Fibroblast of gingiva (primary cell): ENCODE measurements at regions not wholly inside any gene's neighbourhood (a gene's known extent, or its start where the extent isn't known, plus 50 kb on each side); places are given as distances from the start of the nearest gene placed in this dataset.
"Not testable (repeated sequence)": the region's sequence is repeated elsewhere in the genome, so short reads cannot be mapped to it uniquely, and the experiment has no call there.

ENCODE experiments used
- DNase-seq: peaks from one replicate; pipeline ENCODE4 v3.0.0-alpha.2; 2011; ENCODE audit warnings: low read depth

DNA sequence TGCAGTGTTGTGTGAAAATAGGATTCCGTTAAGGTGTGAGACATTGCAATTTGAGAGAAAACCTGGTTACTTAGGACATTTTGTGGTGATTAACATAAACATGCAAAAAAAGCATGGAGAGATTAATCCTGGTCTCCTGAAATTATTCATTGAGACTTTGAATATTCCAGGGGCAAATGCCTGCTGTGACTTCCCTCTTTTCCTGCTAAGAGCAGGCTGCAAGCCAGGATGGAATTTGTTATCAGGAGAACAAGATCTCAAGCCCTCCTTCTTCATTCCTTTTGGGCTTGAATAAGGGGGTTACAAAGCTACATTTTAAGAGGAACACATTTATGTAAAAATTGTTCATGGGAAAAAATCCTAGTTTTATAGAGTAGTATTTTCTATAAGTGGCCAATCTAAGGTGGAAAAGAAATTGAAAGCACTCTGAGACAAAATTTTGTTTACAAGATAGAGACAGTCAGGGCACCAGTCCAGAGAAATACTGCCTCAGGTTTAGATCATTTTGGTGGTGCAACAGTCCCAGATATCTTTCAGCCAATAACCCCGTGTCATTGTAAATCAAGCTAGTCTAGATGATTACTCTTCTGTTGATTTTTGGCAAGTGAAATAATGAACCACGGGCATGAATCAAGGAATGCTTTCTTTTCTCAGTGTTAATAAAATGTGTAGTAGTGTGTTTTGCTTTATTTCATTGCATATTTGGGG lies 1528.3 kb upstream of the AGA start:
- DNase-seq: no peak

DNA sequence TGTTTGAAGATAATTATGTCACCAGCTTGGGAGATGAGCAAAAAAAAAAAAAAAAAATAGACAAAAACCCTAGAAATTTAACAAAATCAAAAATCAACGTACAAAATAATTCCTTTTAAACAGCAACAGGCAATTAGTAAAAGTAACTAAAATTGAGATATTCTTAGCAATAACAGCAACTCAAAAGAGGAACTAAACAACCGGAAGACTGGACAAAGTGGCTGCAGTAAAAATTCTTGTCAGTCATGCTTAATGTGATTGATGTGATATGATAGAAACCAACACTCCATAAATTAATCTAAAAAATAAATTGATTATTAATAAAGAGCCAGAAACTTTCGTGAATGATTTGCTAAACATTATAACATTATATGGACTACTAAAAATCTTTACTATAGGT lies 1534.6 kb upstream of the AGA start:
- no peak for DNase-seq

DNA sequence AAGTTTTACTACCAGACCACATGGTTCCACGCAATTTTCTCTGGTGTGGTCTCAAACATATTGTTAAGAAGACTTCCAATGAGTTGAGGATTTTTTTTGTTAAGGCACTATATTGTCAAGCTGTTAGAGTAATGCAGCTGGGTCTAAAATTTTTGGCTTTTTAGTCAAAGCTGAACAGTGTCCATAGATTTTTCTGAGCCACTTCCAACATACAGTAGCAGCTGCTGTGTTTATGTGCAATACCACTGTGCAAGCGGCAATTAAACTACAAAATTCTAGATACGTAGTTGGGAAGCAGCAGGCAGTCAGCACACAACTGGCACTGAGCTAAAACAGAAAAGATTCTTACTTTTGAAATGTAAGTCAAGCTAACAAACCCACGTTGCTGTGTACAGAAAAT lies 1551.1 kb upstream of the AGA start:
- DNase-seq: no peak

DNA sequence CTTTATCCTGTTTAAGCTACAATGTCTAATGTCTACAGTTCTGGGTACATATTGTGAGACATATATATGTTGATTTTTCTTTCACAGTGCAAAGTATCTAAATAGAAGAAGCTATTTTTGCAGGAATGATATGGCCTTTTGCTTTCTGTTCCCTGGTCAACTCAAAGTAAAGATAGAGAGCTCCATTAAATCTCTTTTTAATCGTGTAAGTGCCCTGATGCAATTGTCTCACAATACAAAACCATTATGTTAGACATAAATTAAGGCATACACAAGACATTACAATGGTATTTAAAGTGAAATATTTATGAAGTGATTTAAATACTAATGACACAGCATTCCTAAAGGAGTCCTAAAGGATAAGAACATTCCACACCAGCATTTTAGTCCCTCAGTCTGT lies 1559.7 kb upstream of the AGA start:
- DNase-seq: no peak

DNA sequence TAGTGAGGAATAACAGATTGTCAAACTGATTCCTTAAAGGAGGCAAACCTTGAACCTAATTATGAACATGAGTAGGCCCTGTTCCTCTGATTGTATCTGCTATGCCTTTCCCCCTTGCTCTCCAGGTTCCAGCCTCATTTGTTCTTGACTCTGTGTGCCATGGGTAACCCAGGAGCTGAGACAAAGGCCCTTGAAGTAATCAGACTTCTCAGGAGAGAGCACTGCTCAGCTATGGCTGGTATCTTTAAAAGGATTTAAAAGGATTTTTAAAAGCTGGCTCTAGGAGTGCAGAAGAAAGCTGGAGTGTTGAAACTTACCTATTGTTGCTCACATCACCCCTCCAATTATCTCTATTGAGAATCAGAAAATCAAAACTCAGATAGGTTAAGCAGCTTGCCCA lies 1565.5 kb upstream of the AGA start:
- DNase-seq: no peak

DNA sequence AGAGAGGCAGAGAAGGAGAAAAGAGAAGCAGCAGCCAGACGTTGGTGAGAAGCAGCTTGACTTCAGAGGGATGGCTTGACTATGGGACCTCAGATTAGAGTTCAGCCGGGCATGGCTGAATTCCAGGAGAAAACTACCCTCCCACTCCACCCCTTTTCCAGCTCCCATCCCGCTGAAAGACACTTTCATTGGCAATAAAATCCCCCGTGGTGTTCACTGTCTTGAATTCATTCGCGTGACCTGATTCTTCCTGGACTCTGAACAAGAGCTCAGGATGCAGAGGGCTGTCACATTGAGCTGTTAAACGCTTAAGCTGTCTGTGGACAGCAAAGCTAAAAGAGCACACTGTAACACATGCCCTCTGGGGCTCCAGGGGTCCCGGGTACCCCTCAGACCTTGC lies 1575.3 kb upstream of the AGA start:
- DNase-seq: no peak

DNA sequence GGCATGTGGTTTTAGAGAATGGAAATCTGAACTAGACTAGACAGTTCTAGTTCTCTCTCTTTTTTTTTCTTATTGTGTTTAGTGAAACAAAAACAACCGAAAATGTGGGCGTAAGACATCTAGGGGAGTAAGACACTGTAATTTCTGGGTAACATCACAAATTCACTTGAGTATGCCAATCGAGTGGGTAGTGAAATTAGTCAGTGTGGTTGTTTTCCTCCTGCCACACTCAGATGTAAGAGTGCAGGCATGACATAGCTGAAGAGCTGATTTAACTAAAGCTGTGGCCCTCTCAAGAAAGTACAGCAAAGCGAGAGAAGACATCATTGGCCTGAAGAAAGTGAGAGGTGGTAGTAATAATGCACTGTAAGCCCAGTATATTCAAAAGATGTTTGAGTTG lies 1585.3 kb upstream of the AGA start:
- no peak for DNase-seq

DNA sequence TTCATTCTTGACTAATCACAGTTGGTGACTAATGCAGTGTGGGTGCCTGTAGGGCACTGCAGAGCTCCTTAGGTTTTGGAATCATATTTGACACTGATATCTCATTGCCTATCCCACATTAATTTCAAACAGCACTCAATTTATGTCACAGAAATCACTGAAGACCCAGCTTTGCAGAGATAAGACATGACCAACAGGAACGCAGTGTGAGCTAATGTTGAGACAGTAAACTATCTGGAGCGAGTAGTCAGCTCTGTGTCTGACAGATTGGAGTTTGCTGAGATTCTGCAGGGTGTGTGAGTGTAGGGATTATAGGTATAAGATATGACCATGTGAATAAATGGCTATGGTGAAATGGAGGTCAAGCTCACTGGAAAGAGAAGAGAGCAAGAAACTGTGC lies 1586.1 kb upstream of the AGA start:
- no peak for DNase-seq

DNA sequence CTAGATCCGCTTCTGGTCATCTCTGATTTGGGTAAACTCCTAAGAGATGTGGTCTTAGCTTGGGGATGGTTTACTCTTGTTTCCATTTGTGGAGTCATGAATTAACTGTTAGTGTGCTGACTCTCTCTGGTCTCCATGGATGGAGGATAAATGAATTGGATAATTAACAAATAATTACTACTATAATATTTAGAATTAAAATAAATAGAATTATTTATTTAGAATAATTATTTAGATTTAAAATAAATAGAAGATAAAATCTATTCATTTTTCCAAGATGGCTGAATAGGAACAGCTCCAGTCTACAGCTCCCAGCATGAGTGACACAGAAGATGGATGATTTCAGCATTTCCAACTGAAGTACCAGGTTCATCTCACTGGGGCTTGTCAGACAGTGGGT lies 1587.4 kb upstream of the AGA start:
- no peak for DNase-seq

DNA sequence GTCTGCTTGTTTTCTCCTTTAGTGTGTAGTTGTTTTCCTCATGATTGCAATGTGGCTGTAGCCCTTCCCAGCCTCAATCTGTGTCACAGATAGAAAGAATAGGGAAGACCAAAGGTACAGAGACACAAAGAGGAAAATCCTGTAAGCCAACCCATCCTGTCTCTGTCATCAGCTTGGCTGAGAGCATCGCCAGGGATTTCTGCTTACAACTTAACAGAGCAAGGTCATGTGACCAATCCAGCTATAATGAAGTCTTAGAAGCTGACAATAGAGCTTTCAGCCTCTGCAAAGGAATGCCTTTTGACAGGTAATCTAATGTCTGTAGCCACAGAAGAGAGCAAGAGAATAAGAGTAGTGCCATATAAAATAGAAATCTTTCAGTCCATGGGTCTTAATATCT lies 1598.0 kb upstream of the AGA start:
- DNase-seq: no peak

DNA sequence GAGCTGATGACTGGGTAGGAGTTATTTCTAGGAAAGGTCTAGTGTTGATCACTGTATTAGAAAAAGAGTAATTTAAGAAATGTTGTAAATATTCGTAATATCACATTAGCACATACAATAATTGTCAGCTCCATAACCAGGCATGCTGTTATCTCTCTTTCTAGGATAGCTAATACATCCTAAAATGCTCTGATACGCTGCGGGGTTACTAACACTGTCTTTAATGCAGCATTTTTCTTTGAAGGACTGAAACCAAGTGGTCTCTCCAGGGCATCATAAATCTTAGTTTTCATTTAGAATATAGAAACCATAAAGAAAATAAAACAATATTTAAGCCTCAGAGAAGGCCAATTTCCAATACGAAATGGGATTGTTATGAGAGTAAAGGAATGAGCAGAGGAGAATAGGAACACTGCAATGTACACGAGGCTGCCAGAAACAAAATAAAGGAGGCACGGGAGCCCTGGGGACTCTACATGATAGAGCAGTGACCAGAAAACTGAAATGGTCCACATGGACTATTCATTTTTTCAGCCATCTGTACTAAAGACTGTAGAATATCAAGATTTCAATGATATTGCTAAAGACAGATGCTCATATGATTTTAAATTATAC lies 1606.7 kb upstream of the AGA start:
- no peak for DNase-seq

DNA sequence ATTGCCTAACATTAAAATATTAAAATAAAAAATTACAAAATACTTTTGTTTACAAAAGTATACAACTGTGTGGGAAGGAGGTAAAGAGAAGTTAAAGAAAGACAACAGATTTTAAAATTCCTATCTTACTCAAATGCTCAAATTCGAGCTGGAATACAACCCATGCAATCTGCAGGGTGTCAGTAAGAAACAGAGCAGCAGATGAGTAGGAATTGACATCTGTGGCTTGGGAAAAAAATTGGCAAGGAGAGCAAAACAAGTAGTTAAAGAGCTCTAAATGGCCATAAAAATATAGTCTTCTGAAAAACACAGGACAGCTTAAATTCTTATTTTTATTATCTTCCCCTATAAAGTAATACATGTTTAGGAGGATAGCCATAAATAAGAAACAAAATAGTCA lies 1609.0 kb upstream of the AGA start:
- DNase-seq: no peak

DNA sequence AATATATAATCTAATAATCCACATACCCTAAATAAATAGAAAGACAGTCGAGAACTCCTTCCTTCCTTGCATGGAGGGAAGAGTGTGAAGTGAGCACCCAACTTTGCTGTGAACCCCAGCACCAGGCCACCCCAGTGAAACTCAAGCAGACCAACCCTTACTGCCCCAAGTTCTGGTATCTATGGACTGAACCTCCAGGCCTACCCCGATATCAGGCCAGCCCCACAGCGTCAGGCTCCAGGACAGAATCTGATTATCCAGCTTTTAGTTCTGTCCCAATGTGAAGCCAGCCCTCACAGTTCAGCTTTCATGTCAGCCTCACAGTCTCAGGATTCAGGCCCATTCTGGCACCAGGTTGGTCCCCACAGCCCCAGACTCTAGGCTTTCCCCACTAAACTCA lies 1617.2 kb upstream of the AGA start:
- no peak for DNase-seq

DNA sequence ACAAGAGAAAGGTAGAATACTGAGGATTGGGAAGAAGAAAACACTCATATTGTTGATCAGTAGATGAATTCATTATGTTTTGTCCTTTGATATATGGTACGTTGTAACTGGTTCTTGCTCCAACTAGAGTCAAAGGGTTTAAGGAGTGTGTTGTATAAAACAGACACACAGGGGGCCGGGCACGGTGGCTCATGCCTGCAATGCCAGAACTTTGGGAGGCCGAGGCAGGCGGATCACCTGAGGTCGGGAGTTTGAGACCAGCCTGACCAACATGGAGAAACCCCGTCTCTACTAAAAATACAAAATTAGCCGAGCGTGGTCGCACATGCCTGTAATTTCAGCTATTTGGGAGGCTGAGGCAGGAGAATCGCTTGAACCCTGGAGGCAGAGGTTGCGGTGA lies 1624.0 kb upstream of the AGA start:
- not testable (repeated sequence) for DNase-seq

DNA sequence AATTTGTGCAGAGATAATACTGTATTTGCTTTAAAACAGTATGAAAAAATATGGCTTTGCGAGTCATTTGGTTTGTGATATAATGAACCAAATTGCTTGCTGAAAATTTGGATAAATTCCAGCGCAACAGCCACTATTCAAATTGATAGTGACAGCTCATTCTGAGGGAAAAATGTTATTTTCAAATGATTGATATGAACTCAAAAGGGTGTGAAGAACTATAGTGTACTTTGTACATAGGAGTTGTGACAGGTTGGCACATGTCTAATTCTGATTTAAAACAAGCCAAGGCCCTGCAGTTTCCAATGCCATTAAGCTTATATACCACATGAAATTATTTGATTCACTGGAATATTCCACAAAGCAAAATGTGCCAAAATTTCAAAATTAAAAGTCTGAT lies 1628.9 kb upstream of the AGA start:
- DNase-seq: no peak

DNA sequence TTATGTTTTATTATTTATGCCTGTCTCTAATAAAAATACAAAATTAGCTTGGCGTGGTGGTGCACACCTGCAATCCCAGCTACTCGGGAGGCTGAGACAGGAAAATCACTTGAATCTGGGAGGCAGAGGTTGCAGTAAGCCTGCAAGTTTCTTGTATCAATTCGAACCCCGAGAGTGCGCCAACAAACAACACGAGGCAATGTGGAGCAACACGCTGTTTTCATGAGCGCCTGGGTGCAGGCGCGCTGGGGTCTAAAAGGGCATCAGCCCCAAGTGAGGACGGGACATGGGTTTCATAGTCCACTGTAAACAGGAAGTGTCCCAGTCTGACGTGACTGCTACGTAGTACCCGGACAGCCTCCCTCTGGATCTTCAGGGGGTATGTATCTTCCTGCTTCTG lies 1634.6 kb upstream of the AGA start:
- no peak for DNase-seq

DNA sequence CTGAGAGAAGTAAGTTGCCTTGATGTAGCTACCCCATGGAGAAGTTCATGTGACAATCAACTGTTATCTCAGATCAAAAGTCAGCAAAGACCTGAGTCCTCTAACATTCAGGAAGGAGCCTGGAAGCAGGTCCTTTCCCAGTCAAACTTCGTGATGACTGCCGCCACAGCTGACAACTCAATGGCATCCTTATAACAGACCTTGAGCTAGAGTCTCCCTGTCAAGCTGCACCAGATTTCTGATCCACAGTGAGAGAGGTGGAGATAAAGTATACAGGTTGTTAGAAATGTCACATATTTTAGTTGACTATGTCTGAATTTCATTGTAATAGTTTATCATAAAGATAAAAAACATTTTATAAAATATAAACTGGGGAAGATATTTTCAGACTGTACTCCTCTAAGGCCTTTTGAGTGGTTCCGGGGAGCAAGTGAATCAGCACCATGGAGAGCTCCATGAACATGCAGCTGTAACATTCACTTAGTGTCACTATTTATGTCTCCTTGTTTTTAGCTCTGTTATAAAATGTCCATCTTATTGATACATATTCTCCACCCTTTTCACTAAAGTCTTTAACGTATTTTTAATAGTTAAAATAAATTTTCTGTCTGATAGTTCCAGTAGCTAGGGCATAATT lies 1653.5 kb upstream of the AGA start:
- no peak for DNase-seq

DNA sequence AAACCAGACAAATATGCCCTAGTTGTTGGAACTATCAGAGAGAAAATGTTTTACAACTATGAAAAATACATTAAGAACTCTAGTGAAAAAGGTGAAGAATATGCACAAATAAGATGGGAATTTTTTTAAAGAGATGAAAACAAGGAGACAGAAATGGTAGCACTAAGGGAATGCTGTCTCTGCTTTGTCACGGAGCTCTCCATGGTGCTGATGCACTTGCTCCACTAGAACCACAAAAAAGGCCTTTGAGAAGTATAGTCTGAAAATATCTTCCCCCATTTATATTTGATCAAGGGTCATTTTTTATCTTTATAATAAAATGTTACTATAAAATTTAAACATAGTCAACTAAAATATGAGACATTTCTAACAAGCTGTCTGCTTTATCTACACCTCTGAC lies 1655.5 kb upstream of the AGA start:
- DNase-seq: no peak

DNA sequence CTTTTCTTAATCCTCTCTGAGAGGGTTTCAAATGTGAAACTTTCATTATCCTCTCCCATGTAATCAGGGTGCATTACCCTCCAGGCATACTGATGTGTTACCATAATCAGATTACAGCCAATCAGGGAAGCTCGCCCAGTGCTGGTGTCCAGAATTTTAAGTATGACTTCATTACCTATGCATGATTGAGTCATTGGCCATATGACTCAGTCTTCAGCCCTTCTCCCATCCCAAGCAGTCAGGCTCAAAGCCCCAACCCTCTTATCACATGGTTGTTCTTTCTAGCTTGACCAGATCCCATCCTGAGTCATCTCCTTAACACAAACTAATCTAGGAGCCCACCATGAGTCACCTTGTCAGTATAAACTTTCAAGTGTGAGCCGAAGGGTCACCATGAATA lies 1668.1 kb upstream of the AGA start:
- DNase-seq: no peak

DNA sequence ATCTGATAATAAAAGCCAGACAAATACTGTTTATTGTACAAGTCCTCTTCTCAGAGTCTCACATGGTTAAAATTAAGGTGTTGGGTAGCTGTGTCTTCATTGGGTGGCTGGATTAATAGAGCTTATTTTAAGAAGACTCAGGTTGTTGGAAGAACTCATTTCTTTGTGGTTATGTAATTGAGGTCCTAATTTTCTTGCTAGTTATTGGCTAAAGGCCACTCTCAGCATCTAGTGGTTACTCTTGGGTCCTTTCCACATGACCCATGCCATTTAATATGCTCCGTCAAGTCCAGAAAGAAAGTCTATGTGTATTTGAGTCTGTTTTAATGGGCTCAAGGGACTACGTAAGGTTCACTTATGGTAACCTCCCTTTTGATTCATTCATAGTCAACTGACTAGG lies 1668.6 kb upstream of the AGA start:
- no peak for DNase-seq

DNA sequence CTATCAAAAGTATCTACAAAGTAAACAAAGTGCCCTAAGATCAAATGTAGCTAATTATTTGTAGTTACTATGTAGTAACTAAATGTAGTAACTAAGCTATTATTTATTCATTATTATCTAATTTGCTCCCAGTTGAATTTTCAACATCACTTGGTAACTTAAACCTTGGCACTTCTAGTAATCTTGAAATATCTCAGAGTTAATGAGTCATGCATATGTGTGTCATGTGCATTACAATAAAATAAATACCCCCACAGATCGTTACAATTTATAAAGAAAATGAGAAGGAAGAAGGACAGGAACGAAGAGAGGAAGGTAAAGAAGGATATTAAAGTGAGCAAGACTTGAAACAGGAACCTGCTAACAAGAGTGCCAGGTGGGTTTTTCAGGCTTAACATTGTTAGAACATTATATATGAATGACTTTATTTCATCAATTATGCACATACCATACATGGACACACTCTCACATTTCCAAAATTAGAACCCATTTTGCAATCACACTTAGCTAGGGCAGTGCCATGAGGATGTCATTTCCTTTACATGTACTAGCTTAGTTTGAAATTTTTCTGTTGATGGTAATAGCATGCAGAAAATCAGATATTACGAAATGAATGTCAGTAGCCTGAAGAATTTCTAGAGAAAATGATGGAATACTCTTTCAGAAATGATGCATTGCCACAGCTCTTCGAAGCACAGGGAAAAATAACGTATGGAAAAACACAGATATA lies 1670.4 kb upstream of the AGA start:
- no peak for DNase-seq

DNA sequence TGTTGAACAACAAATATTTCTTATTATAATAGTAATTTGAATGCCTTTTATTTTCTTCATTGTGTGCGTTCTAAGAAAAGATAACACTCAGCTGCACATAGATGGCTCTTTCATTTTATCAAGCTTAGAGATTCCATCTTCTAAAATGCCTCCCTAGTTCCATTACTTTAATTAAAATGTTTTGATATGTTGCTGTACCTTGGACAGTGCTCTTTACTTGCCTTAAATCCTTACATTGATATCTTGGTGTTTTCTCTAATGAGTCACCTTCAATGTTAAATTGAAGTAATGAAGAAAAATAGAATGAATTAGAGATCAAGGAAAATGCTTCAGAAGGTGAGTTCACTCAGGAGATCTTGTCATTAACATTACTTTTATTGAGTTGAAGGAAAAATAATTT lies 1672.4 kb upstream of the AGA start:
- DNase-seq: no peak

DNA sequence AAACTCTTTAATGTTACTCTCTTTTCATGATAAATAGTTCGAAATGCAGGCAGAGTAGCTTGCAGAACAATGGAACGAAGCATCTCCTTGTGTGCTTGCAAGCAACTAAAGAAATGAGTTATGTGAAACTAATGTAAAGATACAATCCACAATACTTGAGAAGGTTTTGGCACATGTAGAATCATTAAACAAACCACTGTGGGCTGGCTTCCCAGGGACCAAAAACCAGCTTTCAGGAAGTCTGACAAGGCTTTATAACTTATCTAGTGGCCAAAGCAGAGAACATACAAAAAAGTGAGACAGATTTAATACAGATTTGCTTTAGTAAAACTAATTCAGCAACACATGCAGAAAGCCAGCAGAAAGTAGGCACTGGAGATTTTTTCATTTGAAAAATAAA lies 1673.8 kb upstream of the AGA start:
- DNase-seq: no peak
